ENCODE measurements at regions not wholly inside any gene's neighbourhood (a gene's known extent, or its start where the extent isn't known, plus 50 kb on each side); places are given as distances from the start of the nearest gene placed in this dataset.
"Not testable (repeated sequence)": the region's sequence is repeated elsewhere in the genome, so short reads cannot be mapped to it uniquely, and the experiment has no call there.

DNA sequence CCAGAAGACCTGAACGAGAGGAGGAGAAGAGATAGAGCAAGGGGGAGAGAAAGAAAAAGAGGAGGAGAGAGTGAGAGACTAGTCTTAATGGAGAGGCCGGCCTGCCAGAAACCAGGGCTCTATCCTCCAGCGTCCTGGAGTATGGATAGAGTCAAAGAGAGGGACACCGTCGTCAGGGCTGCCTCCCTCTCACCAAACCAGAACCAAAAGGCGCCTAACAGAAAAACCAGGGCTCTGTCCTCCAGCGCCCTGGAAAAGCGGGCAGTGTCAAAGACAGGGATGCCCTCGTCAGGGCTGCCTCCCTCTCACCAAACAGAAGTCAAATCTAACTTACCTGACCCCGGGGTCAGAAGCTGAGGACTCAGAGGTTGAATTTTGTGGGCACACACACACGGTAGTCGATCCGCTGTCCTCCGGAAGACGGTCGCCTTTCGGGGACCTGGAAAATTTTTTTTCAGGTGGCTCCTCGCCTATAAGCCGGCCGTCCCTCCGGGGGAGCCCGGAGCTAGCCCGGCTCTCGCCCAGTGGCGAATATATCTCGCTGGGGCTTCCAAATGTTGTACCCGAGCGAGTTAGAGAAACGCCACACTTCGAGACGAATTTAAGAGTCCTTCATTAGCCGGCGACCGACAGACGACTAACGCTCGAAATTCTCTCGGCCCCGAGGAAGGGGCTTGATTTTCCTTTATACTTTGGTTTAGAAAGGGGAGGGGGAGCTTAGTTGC lies 148.2 kb downstream of the TRIM27 start:
- intact Hi-C loops (cut with micrococcal nuclease), result no loop called here
- DNase-seq (no peak), ATAC-seq (no peak)

DNA sequence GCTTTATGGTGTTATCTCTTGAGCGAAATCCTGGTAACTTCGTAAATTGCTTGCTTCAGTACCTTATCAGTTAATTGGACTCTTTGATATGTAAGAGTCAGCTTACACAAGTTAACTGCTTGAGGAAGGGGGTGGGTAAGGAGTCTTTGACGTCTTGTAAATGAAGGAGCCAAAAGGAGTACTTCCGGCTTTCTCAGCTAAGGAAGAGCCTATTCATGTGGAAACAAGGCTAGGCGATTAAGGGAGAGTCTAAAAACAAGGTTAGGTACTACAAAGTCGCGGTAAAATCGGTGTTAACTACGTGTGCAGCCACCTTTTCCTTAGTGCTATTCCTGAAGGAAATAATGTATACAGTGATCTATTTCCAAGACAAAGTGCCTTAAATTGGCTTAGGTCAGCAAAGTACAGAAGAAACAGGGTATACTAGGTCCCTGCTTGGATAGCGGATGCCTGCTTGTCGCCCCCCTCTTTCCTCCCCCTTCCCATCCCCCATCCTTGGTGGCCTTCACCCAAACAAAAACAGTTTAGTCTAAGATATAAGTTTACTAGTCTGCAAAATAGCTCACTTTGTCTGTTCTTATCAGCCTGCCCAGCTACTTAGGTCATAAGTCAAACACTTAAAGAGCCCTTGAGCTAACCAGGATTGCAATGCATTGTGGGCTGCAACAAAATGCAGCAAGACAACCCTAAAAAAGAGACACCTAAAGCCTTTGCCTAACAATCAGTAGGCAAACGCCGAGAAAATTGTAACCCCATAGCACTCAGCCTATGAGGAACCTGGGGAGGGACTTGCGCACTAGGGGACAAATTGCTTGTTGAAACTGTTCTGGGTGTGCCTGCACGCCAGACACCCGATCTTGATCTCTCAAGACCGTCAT lies 147.3 kb downstream of the TRIM27 start:
- ATAC-seq, result no peak
- DNase-seq, result no peak
- intact Hi-C loops (cut with micrococcal nuclease), result no loop called here

GRCh38 chr6:28777147-28777461 lies 146.7 kb downstream of the TRIM27 start:
- ATAC-seq (no peak), DNase-seq (no peak)
- intact Hi-C loops (cut with micrococcal nuclease), result no loop called here

DNA sequence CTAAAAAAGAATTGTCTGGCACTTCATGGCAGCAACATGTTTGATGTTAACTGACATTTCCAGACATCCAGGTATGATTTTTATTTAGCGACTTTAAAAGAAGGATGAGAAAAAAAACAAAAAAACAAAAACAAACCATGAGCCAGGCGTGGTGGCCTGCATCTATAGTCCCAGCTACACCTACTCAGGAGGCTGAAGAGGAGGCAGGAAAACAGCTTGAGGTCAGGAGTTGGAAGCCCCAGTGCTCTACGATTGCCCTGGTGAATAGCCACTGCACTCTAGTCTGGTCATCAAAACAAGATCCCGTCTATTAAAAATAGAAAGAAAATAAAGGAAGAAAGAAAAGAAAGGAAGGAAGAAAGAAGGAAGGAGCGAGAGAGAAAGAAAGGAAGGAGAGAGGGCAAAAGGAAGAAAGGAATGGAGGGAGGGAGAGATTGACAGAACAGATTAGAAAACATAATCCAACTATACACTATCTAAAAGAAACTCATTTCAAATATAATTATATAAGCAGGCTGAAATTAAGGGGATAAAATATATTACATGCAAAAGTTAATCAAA lies 141.6 kb downstream of the TRIM27 start:
- ATAC-seq (no peak), DNase-seq (no peak)
- intact Hi-C loops (cut with micrococcal nuclease), result no loop called here

DNA sequence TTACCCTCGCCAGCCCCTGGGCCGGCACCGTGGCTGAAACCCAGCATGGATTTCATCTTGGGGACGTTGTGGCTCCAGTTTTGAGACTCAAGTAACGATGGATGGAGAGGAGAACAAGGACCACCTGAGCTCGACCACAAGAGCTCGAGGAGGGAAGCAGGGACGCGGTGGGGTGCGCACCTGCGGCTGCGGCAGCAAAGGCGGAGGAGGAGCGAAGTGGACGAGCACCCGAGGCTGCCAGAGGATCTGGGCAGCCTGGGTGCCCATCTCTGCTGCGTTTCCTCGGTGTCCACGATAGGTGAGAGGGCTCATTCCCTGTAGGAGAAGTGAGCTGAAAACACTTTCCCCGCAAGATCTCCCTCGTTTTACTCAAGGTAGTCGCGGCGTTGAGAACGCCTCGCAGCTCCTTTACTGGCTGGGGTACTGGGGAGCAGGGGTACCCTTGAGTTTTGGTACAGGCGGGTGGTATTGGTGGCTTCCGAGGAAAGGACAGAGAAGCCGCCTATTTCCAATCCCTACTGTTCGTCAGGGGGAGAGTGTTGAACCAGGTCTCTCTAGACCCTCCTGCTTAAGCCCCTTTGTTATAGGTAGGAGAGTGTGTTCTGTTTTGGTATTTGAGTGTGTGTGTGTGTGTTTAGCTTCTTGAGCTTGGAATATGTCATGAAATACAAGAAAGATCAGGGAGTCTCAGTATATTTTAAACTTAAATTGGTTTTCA lies 137.7 kb downstream of the TRIM27 start:
- intact Hi-C loops (cut with micrococcal nuclease), result no loop called here
- DNase-seq (no peak), ATAC-seq (no peak)

GRCh38 chr6:28789553-28790083 lies 134.2 kb downstream of the TRIM27 start:
- no peak for ATAC-seq
- intact Hi-C loops (cut with micrococcal nuclease), result no loop called here

GRCh38 chr6:28791002-28791383 lies 132.8 kb downstream of the TRIM27 start:
- intact Hi-C loops (cut with micrococcal nuclease), result no loop called here
- no peak for ATAC-seq
- DNase-seq, result no peak

More at GRCh38 chr6:28789553-28790083, 134.2 kb downstream of the TRIM27 start:
- DNase-seq, result no peak

GRCh38 chr6:28794175-28795002 lies 129.4 kb downstream of the TRIM27 start:
- intact Hi-C loops (cut with micrococcal nuclease), result no loop called here
- ATAC-seq (no peak), DNase-seq (no peak)

DNA sequence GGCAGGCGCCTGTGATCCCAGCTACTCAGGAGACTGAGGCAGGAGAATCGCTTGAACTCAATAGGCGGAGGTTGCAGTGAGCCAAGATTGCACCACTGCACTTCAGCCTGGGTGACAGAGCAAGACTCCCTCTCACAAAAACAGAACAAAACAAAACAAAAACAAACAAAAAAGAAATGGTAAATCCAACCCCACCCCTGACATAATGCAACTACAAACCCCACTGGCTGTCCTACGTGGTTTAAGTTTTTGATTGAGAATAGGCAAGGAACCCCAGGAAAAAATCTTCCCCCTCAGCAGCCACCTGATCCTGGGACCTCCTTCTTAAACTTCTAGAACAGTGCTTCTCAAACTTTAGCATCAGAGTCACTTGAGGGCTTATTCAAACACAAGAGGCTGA lies 123.1 kb downstream of the TRIM27 start:
- ATAC-seq; intact Hi-C loops (cut with micrococcal nuclease); DNase-seq: not testable (repeated sequence)

DNA sequence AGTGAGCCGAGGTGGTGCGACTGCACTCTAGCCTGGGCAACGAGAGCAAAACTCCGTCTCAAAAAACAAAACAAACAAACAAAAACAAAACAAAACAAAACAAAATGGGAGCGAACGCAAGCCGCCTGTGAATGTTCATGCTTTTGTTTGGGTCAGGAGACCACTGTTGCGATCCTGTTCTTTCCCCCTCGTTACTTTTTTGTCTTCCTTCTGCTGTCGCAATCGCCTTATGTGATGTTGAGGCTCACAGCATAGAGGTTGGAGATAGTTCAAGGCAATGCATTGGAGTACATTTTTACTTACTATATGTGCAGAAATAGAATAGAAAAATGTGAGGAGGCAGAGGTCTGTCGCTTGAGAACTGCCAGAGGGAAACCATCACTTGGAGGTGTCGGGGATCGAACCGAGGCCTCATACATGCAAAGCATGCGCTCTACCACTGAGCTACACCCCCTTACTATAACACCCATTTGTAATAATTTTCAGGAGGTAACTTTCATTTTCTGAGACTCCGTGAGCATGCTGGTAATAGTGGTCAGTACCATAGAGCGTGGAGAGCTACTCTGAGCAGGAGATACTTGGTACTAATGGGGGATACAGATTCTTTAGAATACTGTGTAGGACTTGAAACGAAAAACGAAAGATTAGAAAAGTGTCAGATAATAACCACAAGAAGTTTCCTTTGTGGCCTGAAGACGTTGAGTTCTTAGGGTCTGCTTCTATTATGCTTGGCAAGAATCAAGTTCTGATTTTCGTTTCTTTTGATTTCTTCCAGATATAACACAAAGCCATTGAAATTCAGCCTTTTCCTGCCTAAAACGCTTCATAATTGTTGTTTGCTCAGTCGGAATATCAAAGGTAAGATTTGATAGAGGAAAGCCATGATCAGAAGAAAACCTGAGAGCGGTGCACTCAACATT lies 121.1 kb downstream of the TRIM27 start:
- ATAC-seq, result no peak
- intact Hi-C loops (cut with micrococcal nuclease), result no loop called here
- no peak for DNase-seq

- intact Hi-C loops (cut with micrococcal nuclease), result no loop called here
- DNase-seq (no peak), ATAC-seq (no peak)
These were observed 120.5 kb downstream of the TRIM27 start for GRCh38 chr6:28803337-28803709.

DNA sequence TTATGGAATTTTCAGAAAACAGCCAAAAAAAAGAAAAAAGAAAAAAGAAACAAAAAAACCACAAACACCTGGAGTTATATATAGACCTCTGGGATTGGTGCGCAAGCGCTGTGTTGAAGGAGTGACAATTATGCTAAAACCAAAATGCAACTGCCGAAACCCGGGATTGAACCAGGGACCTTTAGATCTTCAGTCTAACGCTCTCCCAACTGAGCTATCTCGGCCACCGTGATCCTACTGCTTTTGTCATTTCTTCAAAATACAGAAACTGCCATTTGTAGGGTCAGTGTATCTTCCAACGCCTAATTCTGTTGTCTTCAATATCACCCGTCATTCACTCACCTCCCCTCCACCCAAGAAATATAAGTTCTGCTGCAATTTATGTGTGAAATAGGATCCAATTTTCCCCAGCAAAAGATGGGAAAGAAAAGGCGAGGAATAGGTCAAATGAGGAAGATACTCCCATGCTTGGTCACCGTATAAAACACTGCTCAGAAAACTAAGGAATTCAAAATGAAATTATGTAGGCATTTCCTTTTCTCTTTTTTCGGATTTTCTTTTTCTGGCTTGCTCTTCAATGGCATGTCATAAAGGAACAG lies 116.0 kb downstream of the TRIM27 start:
- no peak for ATAC-seq

DNA sequence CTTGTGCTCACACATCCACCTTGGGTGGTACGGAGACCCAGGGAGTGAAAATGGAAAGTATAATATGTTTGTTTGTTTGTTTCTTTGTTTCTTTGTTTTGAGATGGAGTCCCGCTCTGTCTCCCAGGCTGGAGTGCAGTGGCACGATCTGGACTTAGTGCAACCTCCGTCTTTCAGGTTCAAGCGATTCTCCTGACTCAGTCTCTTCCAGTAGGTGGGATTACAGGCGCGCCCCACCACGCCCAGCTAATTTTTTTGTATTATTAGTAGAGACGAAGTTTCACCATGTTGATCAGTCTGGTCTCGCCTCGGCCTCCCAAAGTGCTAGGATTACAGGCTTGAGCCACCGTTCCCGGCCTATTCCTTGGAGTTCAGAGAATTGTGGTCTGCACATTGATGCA lies 115.4 kb downstream of the TRIM27 start:
- intact Hi-C loops (cut with micrococcal nuclease), result no loop called here
- DNase-seq (no peak), ATAC-seq (no peak)

More for the DNA sequence above, 116.0 kb downstream of the TRIM27 start:
- DNase-seq, result no peak
- intact Hi-C loops (cut with micrococcal nuclease), result no loop called here

- no peak for ATAC-seq
- DNase-seq, result no peak
- intact Hi-C loops (cut with micrococcal nuclease), result no loop called here
These were observed 113.7 kb downstream of the TRIM27 start for GRCh38 chr6:28809947-28810658.

DNA sequence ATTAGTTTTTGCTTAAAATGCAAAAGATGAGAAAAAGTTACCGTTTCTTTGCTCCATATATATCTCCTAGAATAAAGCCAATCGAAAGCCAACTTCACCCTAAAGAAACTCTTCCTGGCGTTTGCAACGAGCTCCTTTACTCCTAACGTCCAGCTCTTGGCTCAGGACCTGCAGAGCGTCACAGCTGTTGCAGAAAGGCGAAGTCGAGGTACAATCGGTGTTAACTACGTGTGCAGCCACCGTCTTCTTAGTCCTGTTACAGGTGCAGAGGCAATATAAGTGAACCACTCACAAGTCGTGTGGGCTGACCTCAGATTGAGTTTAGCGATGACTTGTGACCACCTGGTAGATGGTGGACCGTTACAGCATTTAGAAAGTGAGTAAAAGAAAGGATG lies 113.1 kb downstream of the TRIM27 start:
- intact Hi-C loops (cut with micrococcal nuclease), result no loop called here
- ATAC-seq (no peak), DNase-seq (no peak)

- no peak for ATAC-seq
- no peak for DNase-seq
- intact Hi-C loops (cut with micrococcal nuclease), result no loop called here
These were observed 111.9 kb downstream of the TRIM27 start for GRCh38 chr6:28811873-28812272.
